ENCODE measurements at regions not wholly inside any gene's neighbourhood (a gene's known extent, or its start where the extent isn't known, plus 50 kb on each side); places are given as distances from the start of the nearest gene placed in this dataset.

GRCh38 chr5:56677690-56678305 lies 137.6 kb upstream of the MAP3K1 start:
- Mint-ChIP-seq H3K9me3 (ENCODE audit: unreplicated experiment) (peaks cover 2% of the 10 kb centered on the region), H3K4me3 (ENCODE audit: unreplicated experiment) (no peak overlapping the region), H3K27me3 (ENCODE audit: unreplicated experiment) (no peaks in the 10 kb centered on the region), H3K4me1 (ENCODE audit: low read depth, unreplicated experiment) (peaks cover 10% of the 10 kb centered on the region), H3K27ac (ENCODE audit: unreplicated experiment) (no peak overlapping the region), H3K36me3 (ENCODE audit: unreplicated experiment) (no peaks in the 10 kb centered on the region)
- TF ChIP-seq CTCF (IDR thresholded peaks at IDR 0.05; ENCODE audit: partially characterized antibody, unreplicated experiment): no peak
- no peak for DNase-seq

GRCh38 chr5:56676091-56676768 lies 139.1 kb upstream of the MAP3K1 start:
- H3K4me1 Mint-ChIP-seq (ENCODE audit: low read depth, unreplicated experiment): peaks cover 10% of the 10 kb centered on the region
- no peak overlapping the region for H3K27ac Mint-ChIP-seq (ENCODE audit: unreplicated experiment)
- H3K9me3 Mint-ChIP-seq (ENCODE audit: unreplicated experiment): peaks cover 2% of the 10 kb centered on the region
- no peaks in the 10 kb centered on the region for H3K36me3 Mint-ChIP-seq (ENCODE audit: unreplicated experiment)
- TF ChIP-seq CTCF (IDR thresholded peaks at IDR 0.05; ENCODE audit: partially characterized antibody, unreplicated experiment): no peak
- H3K27me3 Mint-ChIP-seq (ENCODE audit: unreplicated experiment): no peaks in the 10 kb centered on the region
- no peak overlapping the region for H3K4me3 Mint-ChIP-seq (ENCODE audit: unreplicated experiment)
- peak; percentile 38 for DNase-seq

GRCh38 chr5:56674441-56674840 lies 140.9 kb upstream of the MAP3K1 start:
- Mint-ChIP-seq H3K9me3 (ENCODE audit: unreplicated experiment) (peaks cover 2% of the 10 kb centered on the region), H3K36me3 (ENCODE audit: unreplicated experiment) (no peaks in the 10 kb centered on the region), H3K27ac (ENCODE audit: unreplicated experiment) (no peak overlapping the region), H3K4me1 (ENCODE audit: low read depth, unreplicated experiment) (peaks cover 10% of the 10 kb centered on the region), H3K4me3 (ENCODE audit: unreplicated experiment) (no peak overlapping the region), H3K27me3 (ENCODE audit: unreplicated experiment) (no peaks in the 10 kb centered on the region)
- no peak for DNase-seq
- no peak for TF ChIP-seq CTCF (IDR thresholded peaks at IDR 0.05; ENCODE audit: partially characterized antibody, unreplicated experiment)

- peaks cover 2% of the 10 kb centered on the region for H3K9me3 Mint-ChIP-seq (ENCODE audit: unreplicated experiment)
- DNase-seq: no peak
- no peak for TF ChIP-seq CTCF (IDR thresholded peaks at IDR 0.05; ENCODE audit: partially characterized antibody, unreplicated experiment)
- H3K36me3 Mint-ChIP-seq (ENCODE audit: unreplicated experiment): no peaks in the 10 kb centered on the region
- peaks cover 10% of the 10 kb centered on the region for H3K4me1 Mint-ChIP-seq (ENCODE audit: low read depth, unreplicated experiment)
- no peak overlapping the region for H3K4me3 Mint-ChIP-seq (ENCODE audit: unreplicated experiment)
- H3K27ac Mint-ChIP-seq (ENCODE audit: unreplicated experiment): no peak overlapping the region
- no peaks in the 10 kb centered on the region for H3K27me3 Mint-ChIP-seq (ENCODE audit: unreplicated experiment)
These were observed 142.2 kb upstream of the MAP3K1 start for GRCh38 chr5:56673171-56673570.

GRCh38 chr5:56671571-56671970 lies 143.8 kb upstream of the MAP3K1 start:
- no peaks in the 10 kb centered on the region for H3K36me3 Mint-ChIP-seq (ENCODE audit: unreplicated experiment)
- peaks cover 2% of the 10 kb centered on the region for H3K9me3 Mint-ChIP-seq (ENCODE audit: unreplicated experiment)
- no peak for TF ChIP-seq CTCF (IDR thresholded peaks at IDR 0.05; ENCODE audit: partially characterized antibody, unreplicated experiment)
- H3K27ac Mint-ChIP-seq (ENCODE audit: unreplicated experiment): no peak overlapping the region
- no peaks in the 10 kb centered on the region for H3K27me3 Mint-ChIP-seq (ENCODE audit: unreplicated experiment)
- no peak for DNase-seq
- H3K4me1 Mint-ChIP-seq (ENCODE audit: low read depth, unreplicated experiment): peaks cover 6% of the 10 kb centered on the region
- no peak overlapping the region for H3K4me3 Mint-ChIP-seq (ENCODE audit: unreplicated experiment)

All from glutamatergic neuron (in vitro differentiated cells).